Spinal cord (tissue), 9 donors: ENCODE measurements at regions not wholly inside any gene's neighbourhood (a gene's known extent, or its start where the extent isn't known, plus 50 kb on each side); places are given as distances from the start of the nearest gene placed in this dataset.

Experiments
- DNase-seq, 6 donors: peaks; one replicate each; pipeline versions ENCODE4 v3.0.0 to v3.0.0-alpha.2; 2013 to 2015; ENCODE audit warnings: low spot score in 6 of 6, low read depth in 4 of 6
- H3K27ac ChIP-seq: one replicate; pipeline ENCODE4 v1.5.1; 2013; ENCODE audit warnings: low read depth, low read length, control low read depth
- H3K27me3 ChIP-seq: one replicate; pipeline ENCODE4 v1.6.1; 2013; ENCODE audit warnings: low read length; ENCODE audit not compliant: control insufficient read depth, insufficient read depth
- H3K36me3 ChIP-seq: one replicate; pipeline ENCODE4 v1.6.1; 2013; ENCODE audit warnings: low read length; ENCODE audit not compliant: control insufficient read depth, insufficient read depth
- H3K4me1 ChIP-seq: one replicate; pipeline ENCODE4 v1.6.1; 2013; ENCODE audit warnings: low read length; ENCODE audit not compliant: control insufficient read depth, insufficient read depth
- H3K4me3 ChIP-seq: one replicate; pipeline ENCODE4 v1.5.1; 2013; ENCODE audit warnings: low read depth, low read length, control low read depth
- H3K9me3 ChIP-seq: one replicate; pipeline ENCODE4 v1.6.1; 2013; ENCODE audit warnings: low read length; ENCODE audit not compliant: control insufficient read depth, insufficient read depth
- WGBS: methylation state at CpG from one replicate; pipeline ENCODE4 v1.1.5; 2013; ENCODE audit warnings: missing lambda C conversion rate; ENCODE audit not compliant: insufficient coverage; 5-methylcytosine and 5-hydroxymethylcytosine counted together
- donor health status: healthy.

GRCh38 chr20:17849901-17850683 is 118.5 kb downstream of the SNX5 start:
- whole genome bisulfite sequencing = 93% methylated on average over 9 of the region's 15 CpGs
- DNase-seq = no peak
- no peaks in the 10 kb centered on the region for H3K36me3 ChIP-seq
- peaks cover 2% of the 10 kb centered on the region for H3K4me1 ChIP-seq
- H3K9me3 ChIP-seq = no peaks in the 10 kb centered on the region
- no peak overlapping the region for H3K4me3 ChIP-seq
- H3K27me3 ChIP-seq = no peaks in the 10 kb centered on the region
- H3K27ac ChIP-seq = no peak overlapping the region

- DNase-seq = no peak
- Histone ChIP-seq H3K4me3 (no peak overlapping the region), H3K36me3 (no peaks in the 10 kb centered on the region), H3K27me3 (no peaks in the 10 kb centered on the region), H3K9me3 (no peaks in the 10 kb centered on the region), H3K27ac (no peak overlapping the region), H3K4me1 (peaks cover 2% of the 10 kb centered on the region)
- WGBS = no CpG with 5 or more reads among the region's 6 CpGs
Observed at GRCh38 chr20:17849138-17849900, 119.3 kb downstream of the SNX5 start.

DNA sequence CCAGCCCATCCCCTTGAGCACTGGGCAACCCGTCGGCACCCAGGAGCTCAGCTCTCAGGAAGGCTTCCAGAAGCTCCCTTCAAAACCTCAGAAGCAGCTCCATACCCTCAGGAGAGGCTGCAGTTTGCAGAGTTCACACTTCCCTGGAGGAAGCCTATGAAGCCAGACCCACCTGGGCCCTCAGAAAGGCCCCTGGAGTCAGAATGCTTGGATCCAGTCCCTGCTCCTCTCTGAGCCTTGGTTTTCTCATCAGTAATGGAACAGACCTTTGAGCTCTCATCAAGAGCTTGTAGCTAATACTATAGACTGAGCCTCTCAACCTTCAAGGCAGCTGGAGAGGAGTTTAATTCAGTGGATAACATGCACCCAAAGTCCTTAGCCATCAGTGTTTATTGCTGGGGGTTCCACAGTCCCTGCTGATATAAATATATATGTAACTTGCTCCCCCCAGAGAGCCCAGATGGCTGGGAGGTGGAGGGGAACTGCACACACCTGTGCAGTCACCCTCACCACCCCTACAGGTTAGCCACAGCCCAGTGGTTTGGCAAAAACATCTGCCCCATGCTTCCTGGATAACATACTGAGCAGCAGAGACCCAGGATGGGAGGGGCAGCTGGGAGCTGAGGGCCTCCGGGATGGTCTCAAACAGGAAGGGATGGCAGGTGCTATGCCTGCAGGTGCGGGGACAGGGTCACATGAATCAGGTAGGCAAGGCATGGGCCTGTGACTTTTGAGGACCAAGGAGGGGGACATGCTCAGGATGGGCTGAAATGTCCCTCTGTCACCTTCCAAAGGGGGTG is 120.1 kb downstream of the SNX5 start:
- H3K4me3 ChIP-seq = no peak overlapping the region
- DNase-seq = no peak

DNA sequence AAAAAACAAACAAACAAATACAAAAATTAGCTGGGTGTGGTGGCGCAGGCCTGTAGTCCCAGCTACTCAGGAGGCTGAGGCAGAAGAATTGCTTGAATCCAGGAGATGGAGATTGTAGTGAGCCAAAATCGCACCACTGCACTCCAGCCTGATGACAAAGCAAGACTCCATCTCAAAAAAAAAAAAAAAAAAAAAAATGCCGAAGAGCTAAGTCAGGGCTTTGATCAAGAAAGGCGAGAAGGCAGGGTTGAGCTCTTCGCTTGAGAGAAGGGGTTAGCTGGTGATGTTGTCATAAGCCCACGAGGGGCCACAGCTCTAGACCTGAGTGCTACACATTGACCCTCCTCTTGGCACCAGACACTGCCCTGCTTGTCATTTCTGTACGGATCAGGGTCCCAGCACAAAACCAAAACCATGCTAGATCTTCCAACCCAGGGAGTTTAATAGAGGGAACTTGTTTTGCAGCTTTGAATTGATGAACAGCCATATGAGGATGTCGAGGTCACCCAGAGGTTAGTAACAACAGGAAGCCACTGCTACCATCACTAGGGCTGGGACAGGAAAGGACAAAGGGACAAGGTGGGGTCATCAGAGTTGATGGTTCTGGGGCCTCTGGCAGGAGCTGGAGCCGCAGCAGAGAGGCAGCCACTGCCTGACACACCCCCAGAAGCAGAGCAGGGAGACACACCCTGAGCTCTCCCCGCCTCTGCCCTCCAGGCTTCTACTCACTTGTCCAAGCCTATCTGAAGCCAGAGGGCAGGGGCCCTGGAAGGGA is 122.7 kb downstream of the SNX5 start:
- H3K9me3 ChIP-seq = no peaks in the 10 kb centered on the region
- H3K27ac ChIP-seq = no peak overlapping the region
- H3K4me1 ChIP-seq = peaks cover 2% of the 10 kb centered on the region
- DNase-seq = no peak
- no peak overlapping the region for H3K4me3 ChIP-seq
- WGBS = 67% methylated on average over 1 of the region's 10 CpGs
- no peaks in the 10 kb centered on the region for H3K27me3 ChIP-seq
- H3K36me3 ChIP-seq = no peaks in the 10 kb centered on the region

More for the DNA sequence above, 120.1 kb downstream of the SNX5 start:
- no peaks in the 10 kb centered on the region for H3K27me3 ChIP-seq
- H3K27ac ChIP-seq = no peak overlapping the region
- 86% methylated on average over 4 of the region's 4 CpGs for WGBS
- no peaks in the 10 kb centered on the region for H3K36me3 ChIP-seq
- H3K9me3 ChIP-seq = no peaks in the 10 kb centered on the region
- H3K4me1 ChIP-seq = peaks cover 2% of the 10 kb centered on the region

GRCh38 chr20:17844549-17845298 is 123.9 kb downstream of the SNX5 start:
- Histone ChIP-seq H3K27ac (no peak overlapping the region), H3K27me3 (no peaks in the 10 kb centered on the region), H3K4me1 (no peaks in the 10 kb centered on the region), H3K9me3 (no peaks in the 10 kb centered on the region), H3K36me3 (no peaks in the 10 kb centered on the region), H3K4me3 (no peak overlapping the region)
- 96% methylated on average over 3 of the region's 7 CpGs for WGBS
- no peak for DNase-seq

DNA sequence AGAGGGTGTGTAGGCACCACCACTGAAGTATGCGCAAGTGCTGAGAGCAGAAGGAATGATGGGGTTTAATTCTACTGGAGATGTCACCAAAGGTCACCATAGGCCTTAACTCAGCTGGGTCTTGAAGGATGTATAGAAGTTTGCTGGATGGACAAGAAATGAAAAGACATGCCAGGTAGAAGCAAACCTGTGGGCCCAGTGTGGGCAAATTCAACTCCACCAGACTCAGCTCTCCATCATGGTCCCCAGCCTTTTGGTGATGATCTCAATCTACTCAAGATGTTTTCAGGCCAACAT is 124.5 kb downstream of the SNX5 start:
- no peak for DNase-seq
- no peaks in the 10 kb centered on the region for H3K9me3 ChIP-seq
- no peaks in the 10 kb centered on the region for H3K36me3 ChIP-seq
- no peak overlapping the region for H3K4me3 ChIP-seq
- H3K4me1 ChIP-seq = no peaks in the 10 kb centered on the region
- H3K27ac ChIP-seq = no peak overlapping the region
- WGBS = 100% methylated on average over 1 of the region's 1 CpG
- H3K27me3 ChIP-seq = no peaks in the 10 kb centered on the region

DNA sequence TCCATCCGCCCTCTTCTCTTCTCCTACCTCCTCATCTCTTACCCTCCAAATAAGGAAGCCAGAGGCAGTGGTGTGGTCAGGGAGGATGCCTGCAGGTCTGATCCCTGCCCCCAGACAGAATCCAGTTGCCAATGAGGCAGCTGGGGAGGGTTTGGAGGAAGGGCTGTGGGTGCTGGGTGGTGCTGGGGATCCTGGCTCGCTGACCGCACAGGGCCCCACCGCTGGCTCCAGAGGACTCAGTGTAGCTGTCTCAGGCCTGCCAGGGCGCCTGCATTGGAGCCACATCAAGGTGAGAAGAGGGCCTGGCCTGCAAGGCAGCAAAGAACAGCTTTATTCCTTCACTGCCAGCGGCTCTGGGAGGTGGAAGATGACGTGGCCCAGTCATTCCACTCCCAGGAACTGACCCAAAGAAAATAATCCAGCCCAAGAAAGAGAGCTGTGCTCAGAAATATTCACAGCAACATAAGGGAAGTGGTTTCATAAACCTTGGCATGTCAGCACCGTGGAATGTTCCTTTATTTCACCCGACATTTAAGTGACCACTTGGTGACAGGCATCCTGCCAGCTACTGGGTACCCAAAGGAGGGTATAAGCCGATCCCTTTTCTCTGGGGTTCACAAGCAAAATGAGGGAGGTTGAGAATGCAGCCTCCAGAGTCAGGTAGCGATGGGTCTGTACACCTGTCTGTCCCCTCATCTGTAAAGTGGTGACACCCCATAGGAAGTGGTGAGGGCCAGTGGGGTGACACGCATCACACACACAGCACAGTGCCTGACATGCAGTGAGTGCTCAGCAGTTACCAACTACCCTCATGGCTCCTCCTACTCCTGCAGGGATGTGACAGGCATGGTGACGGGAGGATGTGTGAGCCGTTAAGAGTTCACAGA is 125.1 kb downstream of the SNX5 start:
- Histone ChIP-seq H3K4me3 (no peak overlapping the region), H3K27ac (no peak overlapping the region)
- 85% methylated on average over 10 of the region's 14 CpGs for WGBS

GRCh38 chr20:17841751-17842215 is 126.8 kb downstream of the SNX5 start:
- no peaks in the 10 kb centered on the region for H3K36me3 ChIP-seq
- H3K4me1 ChIP-seq = peaks cover 3% of the 10 kb centered on the region
- H3K27me3 ChIP-seq = no peaks in the 10 kb centered on the region
- no peak overlapping the region for H3K4me3 ChIP-seq
- 67% methylated on average over 11 of the region's 13 CpGs for WGBS
- no peak overlapping the region for H3K27ac ChIP-seq
- H3K9me3 ChIP-seq = no peaks in the 10 kb centered on the region
- no peak for DNase-seq

More for the DNA sequence above, 125.1 kb downstream of the SNX5 start:
- no peaks in the 10 kb centered on the region for H3K27me3 ChIP-seq
- DNase-seq = peak in 1 of 6 donors; percentile 63
- H3K4me1 ChIP-seq = no peaks in the 10 kb centered on the region
- H3K9me3 ChIP-seq = no peaks in the 10 kb centered on the region
- no peaks in the 10 kb centered on the region for H3K36me3 ChIP-seq
